Breast epithelium (tissue), 3 donors: ENCODE measurements at regions not wholly inside any gene's neighbourhood (a gene's known extent, or its start where the extent isn't known, plus 50 kb on each side); places are given as distances from the start of the nearest gene placed in this dataset.

Experiments used
- CTCF ChIP-seq, 3 donors: fragments of 450-650 bp; IDR thresholded peaks; one replicate each; pipeline ENCODE4 v1.5.1; 2016 to 2017; ENCODE audit warnings: antibody characterized with exemption in 3 of 3, mild to moderate bottlenecking in 3 of 3, moderate library complexity in 3 of 3
- POLR2A ChIP-seq: fragments of 450-650 bp; IDR thresholded peaks from one replicate; pipeline ENCODE4 v1.6.1; 2016; ENCODE audit warnings: antibody characterized with exemption, mild to moderate bottlenecking, moderate library complexity
- POLR2AphosphoS5 ChIP-seq, 3 donors: sonication (generic); formaldehyde crosslinking; IDR thresholded peaks; one replicate each; pipeline ENCODE4 v1.6.1; 2017; ENCODE audit warnings: antibody characterized with exemption in 3 of 3

- no peak for TF ChIP-seq CTCF (IDR thresholded peaks at IDR 0.05)
- no peak for TF ChIP-seq POLR2A
- TF ChIP-seq POLR2AphosphoS5 (IDR thresholded peaks at IDR 0.05): no peak
Measured at GRCh38 chr22:27485842-27486241, 315.7 kb downstream of the MN1 start.
